GM12864 (cell line): ENCODE measurements at regions not wholly inside any gene's neighbourhood (a gene's known extent, or its start where the extent isn't known, plus 50 kb on each side); places are given as distances from the start of the nearest gene placed in this dataset.

Experiments
- DNase-seq: peaks from one replicate; pipeline ENCODE4 v3.0.0-alpha.2; 2011; ENCODE audit warnings: low read depth
- H3K4me3 ChIP-seq: 2 replicates; pipeline ENCODE4 v1.5.1; 2011; ENCODE audit warnings: mild to moderate bottlenecking, low read depth, low read length, control low read depth
- CTCF ChIP-seq: IDR thresholded peaks from 2 replicates; pipeline ENCODE4 v1.5.1; 2011; ENCODE audit warnings: low read depth, mild to moderate bottlenecking, moderate library complexity, low read length, control low read depth, inconsistent platforms; ENCODE audit errors: missing control alignments

GRCh38 chr5:2651116-2651515 lies 100.4 kb downstream of the IRX2 start:
- no peak overlapping the region for H3K4me3 ChIP-seq
- DNase-seq: no peak
- TF ChIP-seq CTCF: no peak

- TF ChIP-seq CTCF: no peak
- no peak for DNase-seq
- H3K4me3 ChIP-seq: no peak overlapping the region
Measured at GRCh38 chr5:2642684-2643345, 108.7 kb downstream of the IRX2 start.

- no peak for DNase-seq
- H3K4me3 ChIP-seq: no peak overlapping the region
- TF ChIP-seq CTCF: no peak
Measured at GRCh38 chr5:2640717-2641116, 110.8 kb downstream of the IRX2 start.

- DNase-seq: no peak
- no peak overlapping the region for H3K4me3 ChIP-seq
- TF ChIP-seq CTCF: no peak
Measured at GRCh38 chr5:2639425-2639824, 112.1 kb downstream of the IRX2 start.

- no peak overlapping the region for H3K4me3 ChIP-seq
- no peak for DNase-seq
- no peak for TF ChIP-seq CTCF
Measured at GRCh38 chr5:2634399-2635176, 116.9 kb downstream of the IRX2 start.

GRCh38 chr5:2633992-2634391 lies 117.5 kb downstream of the IRX2 start:
- H3K4me3 ChIP-seq: no peak overlapping the region
- no peak for DNase-seq
- no peak for TF ChIP-seq CTCF
